GM19099 (cell line): ENCODE measurements at regions not wholly inside any gene's neighbourhood (a gene's known extent, or its start where the extent isn't known, plus 50 kb on each side); places are given as distances from the start of the nearest gene placed in this dataset.

Experiments
- POLR2A ChIP-seq: IDR thresholded peaks from 3 replicates; pipeline ENCODE4 v1.6.1; 2011; ENCODE audit warnings: low read depth; ENCODE audit not compliant: insufficient read length; ENCODE audit errors: extremely low read depth

DNA sequence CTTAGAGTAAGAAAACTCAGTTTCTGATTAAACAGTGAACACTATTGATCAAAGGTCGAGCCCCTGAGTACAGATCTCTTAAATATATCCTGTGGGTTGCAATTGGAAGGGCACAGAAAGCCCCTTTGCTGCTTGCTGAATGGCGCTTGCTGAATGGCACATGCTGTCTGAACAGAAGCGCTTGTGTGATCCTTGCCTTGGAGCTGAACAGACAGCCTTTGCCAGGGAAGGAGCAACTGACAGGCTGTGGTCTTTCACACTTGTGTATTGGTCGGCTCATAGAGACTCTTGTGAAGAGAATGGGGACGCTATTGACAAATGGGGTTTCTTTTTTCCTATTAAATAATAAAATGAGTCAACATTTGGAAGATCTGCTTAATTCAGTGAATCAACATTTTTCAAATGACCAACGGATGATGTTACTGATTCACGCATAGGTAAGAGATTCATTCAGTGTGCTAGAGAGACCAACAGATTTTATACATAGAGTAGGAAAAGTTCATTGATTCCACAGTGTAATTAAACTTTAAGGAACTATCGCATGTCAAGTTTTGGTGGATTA, 99.4 kb upstream of the TNS3 start:
- no peak for TF ChIP-seq POLR2A

DNA sequence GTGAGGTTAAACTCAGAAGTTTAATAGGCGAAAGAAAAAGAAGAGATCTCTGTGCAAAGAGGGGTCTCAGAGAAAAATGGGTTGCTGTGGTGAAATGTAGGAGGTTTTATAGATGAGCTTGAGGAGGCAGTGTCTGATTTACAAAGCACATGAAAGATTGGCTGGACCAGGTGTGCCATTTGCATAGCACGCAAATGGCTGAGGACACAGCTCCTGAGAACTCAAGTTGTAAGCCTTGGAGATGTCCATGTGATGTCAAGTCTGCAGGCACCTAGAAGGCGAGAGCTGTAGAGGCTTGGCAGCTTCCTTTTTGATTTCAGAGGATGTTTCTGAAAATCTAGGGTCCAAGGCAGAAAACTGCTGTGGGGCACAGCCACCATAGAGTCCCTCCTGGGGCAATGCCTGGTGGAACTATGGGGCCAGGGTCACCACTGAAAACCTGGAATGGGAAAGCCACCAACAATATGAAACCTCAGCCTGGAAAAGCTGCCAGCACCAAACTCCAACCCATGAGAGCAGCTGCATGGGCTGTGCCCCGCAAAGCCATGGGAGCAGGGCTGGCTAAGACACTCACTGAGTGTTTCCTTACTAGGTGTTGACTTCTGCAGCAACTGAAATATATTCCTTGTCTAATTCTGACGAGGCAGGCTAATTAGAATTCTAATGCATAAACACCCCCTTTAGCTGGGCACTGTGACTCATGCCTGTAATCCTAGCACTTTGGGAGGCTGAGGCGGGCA, 96.9 kb upstream of the TNS3 start:
- TF ChIP-seq POLR2A: no peak

DNA sequence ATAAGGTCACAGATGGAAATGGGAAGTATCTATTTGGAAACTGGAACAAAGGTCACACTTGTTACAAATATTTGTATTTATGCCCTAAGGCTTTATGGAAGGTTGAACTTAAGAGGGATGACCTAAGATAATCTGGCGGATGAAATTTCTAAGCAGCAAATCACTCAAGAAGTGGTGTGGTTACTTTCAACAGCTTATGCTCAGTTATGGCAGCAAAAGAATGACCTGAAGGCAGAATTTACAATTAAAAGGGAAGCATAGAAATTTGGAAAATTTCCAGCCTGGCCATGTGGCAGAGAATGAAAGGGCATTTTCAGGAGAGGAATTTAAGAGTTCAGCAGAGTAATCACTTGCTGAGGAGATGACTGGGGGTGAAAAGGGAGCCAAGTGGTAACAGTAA, 95.8 kb upstream of the TNS3 start:
- no peak for TF ChIP-seq POLR2A

DNA sequence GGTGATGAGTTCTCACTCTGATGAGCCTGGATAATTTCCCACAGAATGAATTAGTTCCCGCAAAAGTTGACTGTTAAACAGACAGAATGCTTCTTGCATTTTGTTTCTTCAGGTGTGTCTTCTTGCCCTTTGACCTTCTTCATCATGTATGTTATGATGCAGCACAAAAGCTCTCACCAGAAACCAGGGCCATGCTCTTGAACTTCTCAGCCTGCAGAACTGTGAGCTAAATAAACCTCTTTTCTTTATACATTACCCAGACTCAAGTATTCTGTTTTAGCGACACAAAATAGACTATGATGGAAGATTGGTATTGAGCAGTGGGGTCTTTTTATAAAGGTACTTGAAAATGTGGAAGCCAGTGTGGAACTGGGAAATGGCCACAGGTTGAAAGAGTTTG, 95.2 kb upstream of the TNS3 start:
- TF ChIP-seq POLR2A: no peak

DNA sequence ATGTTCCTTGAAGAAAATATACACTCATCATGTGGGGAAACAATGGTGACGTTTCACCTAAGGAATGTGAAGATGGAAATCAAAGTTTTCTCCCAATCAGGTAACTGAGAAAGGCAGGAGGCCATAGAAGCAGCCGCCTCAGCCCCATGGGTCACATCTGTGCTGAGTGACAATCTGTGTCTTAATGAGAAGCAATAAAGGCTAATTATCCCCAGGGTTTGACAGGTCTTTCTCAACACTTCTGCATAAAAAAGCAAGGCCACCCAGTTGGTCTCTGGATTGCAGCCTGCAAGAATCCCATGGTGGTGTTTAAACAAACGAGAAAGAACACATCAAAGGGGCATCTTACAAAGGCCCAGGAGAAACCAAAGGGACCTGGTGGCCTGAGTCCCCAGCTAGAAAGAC, 91.1 kb upstream of the TNS3 start:
- no peak for TF ChIP-seq POLR2A

DNA sequence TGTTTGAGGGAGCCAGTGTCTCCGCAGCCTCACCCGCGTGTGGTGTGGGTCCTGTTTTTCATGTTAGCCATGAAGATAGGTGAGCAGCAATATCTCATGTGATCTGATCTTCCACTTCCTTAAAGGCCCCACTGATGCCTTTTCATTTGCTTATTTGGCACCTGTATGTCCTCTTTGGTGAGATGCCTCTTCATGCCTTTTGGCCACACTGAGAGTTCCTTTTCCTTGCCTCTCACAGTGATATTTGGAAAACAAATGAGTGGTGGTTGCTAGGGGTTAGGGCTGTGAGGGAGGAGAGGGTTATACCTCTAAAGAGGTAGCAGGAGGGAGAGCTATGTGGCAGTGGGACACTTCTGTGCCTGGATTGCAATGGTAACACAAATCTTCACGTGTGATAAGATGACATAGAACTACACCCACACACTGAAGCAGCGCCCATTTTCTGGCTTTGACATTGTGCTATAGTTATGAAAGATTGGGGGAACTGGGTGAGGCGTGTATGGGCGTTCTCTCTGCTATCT, 90.4 kb upstream of the TNS3 start:
- TF ChIP-seq POLR2A: no peak

DNA sequence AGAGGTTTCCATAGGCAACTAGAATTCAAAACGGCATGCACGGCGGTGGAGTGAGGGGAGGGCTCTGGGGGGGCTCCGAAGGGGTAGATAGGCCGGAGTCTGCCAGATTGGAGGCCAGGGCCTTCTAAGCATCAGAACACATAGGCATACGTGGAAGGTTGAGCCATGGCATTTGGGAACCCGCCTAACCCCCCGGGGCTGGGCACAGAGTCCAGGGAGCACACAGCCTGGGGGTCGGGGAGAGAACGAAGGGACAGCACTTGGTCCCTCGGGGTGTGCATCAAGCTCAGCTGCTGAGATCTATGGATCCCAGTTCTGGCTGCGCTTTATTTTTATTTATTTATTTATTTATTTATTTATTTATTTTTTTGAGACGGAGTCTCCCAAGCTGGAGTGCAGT, 89.4 kb upstream of the TNS3 start:
- no peak for TF ChIP-seq POLR2A

DNA sequence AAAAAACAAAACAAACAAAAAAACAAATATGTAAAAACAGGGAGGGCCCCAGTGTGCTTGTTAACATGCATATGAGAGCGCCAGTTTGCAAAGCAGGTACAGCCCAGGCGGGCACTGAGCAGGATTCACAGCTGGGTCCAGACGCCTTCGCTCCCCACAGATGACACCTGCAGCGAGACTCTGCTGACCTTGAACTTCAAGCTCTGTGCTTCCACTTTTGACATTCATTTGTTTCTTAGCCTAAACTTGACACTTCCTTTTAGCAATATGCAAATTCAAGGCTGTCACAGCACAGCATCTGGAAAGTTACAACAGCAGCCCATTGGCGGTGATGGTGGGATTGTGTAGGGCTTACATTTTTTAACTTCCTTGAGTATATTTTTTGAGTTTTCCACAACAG, 88.8 kb upstream of the TNS3 start:
- peak; percentile 44 for TF ChIP-seq POLR2A

DNA sequence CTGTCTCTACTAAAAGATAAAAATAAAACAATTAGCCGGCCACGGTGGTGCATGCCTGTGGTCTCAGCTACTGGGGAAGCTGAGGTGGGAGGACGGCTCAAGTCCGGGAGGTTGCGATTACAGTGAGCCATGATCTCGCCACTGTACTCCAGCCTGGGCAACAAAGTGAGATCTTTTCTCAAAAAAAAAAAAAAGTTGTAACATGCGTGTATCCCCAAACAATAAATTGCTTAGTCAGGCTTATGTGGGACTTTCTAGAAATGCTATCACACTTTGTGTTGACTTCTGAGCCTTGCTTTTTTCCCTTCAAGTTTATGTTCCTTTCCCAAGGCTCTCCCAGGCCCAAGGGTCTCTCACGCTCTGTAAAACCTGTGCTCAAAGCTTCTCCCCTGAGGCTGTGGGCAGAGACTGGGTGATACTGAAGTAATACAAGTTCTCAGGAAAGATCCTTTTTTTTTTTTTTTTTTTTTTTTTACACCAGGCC, 88.0 kb upstream of the TNS3 start:
- TF ChIP-seq POLR2A: no peak

DNA sequence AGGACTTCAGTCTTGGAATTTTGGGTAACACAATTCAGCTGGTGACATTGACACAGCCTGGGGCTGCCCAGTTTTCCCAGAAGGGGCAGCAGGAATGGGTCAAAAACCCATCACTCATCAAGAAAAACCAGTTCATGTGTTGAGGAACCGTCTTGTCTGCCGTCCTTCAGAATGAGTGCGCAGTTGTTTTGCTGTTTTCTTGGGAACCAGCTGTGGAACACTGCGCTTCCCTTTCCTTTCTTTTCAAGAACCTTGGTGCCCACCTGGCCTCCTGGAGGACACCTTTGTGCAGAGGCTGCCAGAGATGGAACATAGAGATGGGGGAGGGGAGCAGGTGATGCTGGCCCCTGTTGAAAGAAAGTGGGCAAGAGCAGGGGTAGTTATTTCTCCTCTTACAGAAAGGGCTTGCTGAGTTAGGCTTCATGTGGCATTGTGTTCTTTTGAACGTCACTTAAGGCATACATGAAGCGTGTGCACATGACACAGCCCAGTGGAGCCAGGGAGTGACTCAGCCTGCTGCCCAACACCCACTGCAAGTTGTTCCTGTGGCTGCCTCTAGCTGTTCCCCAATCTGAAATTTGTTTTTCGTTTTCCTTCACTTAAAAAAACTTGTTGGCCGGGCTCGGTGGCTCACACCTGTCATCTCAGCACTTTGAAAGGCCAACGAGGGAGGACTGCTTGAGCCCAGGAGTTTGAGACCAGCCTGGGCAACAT, 87.4 kb upstream of the TNS3 start:
- peak; percentile 55 for TF ChIP-seq POLR2A

DNA sequence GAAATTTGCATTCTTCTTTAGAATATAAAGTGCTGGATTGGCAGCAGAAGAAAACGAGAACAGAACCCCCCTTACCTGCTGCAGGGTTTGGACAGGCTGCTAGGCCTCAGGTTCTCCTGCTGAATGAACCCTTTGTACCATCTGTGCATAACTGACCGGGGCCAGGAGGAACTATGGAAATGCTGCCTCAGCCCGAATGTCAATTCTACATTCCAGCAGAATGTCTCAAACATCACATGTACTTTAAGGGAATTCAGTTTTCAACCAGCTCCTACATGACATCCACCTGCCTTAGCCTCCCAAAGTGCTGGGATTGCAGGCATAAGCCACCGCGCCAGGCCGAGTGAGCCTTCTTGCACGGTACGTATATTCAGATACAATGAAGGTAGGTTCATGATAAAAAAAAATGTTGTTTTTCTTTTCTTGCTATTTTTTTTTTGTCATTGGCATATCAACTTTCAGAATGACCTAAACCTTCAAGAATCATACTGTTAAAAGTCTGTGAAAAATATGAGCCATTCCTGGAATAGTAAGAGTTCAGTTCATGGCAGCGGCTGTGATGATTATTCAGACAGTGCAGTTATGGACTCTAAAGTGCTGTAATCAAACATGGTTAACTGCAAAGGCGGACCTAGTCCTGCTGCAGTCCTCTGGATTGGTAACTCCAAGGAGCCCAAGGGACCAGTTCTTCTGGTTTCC, 84.4 kb upstream of the TNS3 start:
- TF ChIP-seq POLR2A: no peak

DNA sequence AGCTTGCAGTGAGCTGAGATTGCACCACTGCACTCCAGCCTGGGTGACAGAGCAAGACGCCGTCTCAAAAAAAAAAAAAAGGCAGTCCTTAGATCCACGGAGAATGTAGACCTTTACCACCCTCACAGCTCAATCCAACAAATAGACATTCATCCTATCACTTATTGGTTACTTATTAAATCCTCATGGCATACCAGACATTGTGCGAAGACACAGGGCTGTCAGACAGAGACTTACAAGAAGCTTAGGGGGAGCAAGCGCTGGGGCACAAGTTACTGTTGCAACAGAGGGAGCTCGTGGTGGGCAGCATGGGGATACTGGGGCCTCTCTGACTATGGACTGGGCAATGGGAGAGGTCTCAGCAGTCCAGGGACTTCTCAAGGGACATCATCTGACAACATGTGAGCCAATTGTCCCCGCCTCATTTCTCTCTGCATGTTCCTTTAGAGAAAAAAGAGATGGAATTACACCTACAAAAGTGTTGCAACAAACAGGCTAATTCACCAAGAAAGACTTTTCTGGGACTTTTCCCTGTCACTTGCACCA, 82.8 kb upstream of the TNS3 start:
- no peak for TF ChIP-seq POLR2A

DNA sequence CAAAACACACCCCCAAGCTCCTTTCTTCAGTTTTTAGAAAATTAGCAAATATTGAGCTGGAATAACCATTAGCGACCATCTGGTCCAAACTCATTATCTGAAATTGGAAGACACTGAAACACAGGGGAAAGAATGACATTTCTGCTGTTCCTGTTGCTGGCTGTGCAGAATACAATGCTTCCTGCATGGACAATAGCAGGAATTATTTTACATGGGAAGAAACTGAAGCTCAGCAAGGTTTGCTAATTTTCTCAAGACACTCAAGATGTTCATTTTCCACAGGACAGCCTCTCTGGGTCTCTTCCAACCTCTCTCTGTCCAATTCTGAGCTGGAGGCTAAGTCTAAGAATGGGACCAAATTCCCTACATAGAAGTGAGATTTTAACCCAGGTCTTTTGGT, 81.9 kb upstream of the TNS3 start:
- no peak for TF ChIP-seq POLR2A

DNA sequence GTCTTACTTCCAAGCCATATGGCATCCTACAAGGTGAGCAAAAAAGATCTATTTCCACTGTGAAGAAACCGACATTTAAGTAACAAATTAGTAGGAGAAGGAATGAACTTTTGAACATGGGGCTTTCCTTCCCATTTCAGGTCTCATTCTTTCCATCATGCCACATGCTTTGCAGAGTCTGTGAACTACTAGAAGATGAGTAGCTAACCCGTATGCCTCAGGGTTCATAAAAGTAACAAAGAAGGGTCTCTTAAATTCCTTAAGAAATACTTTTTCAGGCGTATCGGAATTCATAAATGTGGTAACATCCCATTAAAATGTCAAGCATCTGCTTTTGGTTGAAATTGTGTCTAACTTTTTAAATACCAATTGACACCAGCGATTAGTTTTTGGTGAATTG, 81.3 kb upstream of the TNS3 start:
- TF ChIP-seq POLR2A: no peak
